NCI-H82 (cell line): ENCODE measurements at regions not wholly inside any gene's neighbourhood (a gene's known extent, or its start where the extent isn't known, plus 50 kb on each side); places are given as distances from the start of the nearest gene placed in this dataset.
"Not testable (repeated sequence)": the region's sequence is repeated elsewhere in the genome, so short reads cannot be mapped to it uniquely, and the experiment has no call there.

ENCODE experiments used
- DNase-seq: peaks from one replicate; lab custom pipeline; 2025; lab: John Stamatoyannopoulos, UW

- no peak for DNase-seq
Measured at GRCh38 chr2:236632295-236633218, 62.9 kb downstream of the ACKR3 start.

- no peak for DNase-seq
Measured at GRCh38 chr2:236633219-236633570, 63.6 kb downstream of the ACKR3 start.

GRCh38 chr2:236633775-236634560 is 64.3 kb downstream of the ACKR3 start:
- DNase-seq, result no peak

GRCh38 chr2:236636261-236636660 is 66.6 kb downstream of the ACKR3 start:
- DNase-seq, result no peak

GRCh38 chr2:236636714-236637470 is 67.3 kb downstream of the ACKR3 start:
- DNase-seq, result no peak

GRCh38 chr2:236637686-236638569 is 68.3 kb downstream of the ACKR3 start:
- DNase-seq, result no peak

GRCh38 chr2:236638707-236639106 is 69.1 kb downstream of the ACKR3 start:
- DNase-seq, result no peak

- DNase-seq, result no peak
Measured at GRCh38 chr2:236639461-236640235, 70.0 kb downstream of the ACKR3 start.

GRCh38 chr2:236641051-236641726 is 71.6 kb downstream of the ACKR3 start:
- no peak for DNase-seq

- no peak for DNase-seq
Measured at GRCh38 chr2:236642125-236642524, 72.5 kb downstream of the ACKR3 start.

- no peak for DNase-seq
Measured at GRCh38 chr2:236642584-236643291, 73.1 kb downstream of the ACKR3 start.

GRCh38 chr2:236643480-236643879 is 73.9 kb downstream of the ACKR3 start:
- DNase-seq, result no peak

GRCh38 chr2:236644067-236644466 is 74.4 kb downstream of the ACKR3 start:
- no peak for DNase-seq

GRCh38 chr2:236644502-236644911 is 74.9 kb downstream of the ACKR3 start:
- no peak for DNase-seq

- DNase-seq, result not testable (repeated sequence)
Measured at GRCh38 chr2:236645141-236645540, 75.5 kb downstream of the ACKR3 start.

- no peak for DNase-seq
Measured at GRCh38 chr2:236646441-236646840, 76.8 kb downstream of the ACKR3 start.

GRCh38 chr2:236646871-236647270 is 77.2 kb downstream of the ACKR3 start:
- no peak for DNase-seq

GRCh38 chr2:236647621-236648020 is 78.0 kb downstream of the ACKR3 start:
- no peak for DNase-seq

- no peak for DNase-seq
Measured at GRCh38 chr2:236653863-236654262, 84.2 kb downstream of the ACKR3 start.
